GM12801 (cell line): ENCODE measurements at regions not wholly inside any gene's neighbourhood (a gene's known extent, or its start where the extent isn't known, plus 50 kb on each side); places are given as distances from the start of the nearest gene placed in this dataset.

ENCODE experiments used
- CTCF ChIP-seq: IDR thresholded peaks from one replicate; pipeline ENCODE4 v1.5.1; 2011; ENCODE audit warnings: control low read depth; ENCODE audit not compliant: insufficient read length; ENCODE audit errors: extremely low read depth

- no peak for TF ChIP-seq CTCF
Measured at GRCh38 chr15:94057305-94057704, 174.1 kb upstream of the MCTP2 start.

GRCh38 chr15:94056314-94056713, 175.0 kb upstream of the MCTP2 start:
- TF ChIP-seq CTCF, result no peak

- no peak for TF ChIP-seq CTCF
Measured at GRCh38 chr15:94053626-94054025, 177.7 kb upstream of the MCTP2 start.

GRCh38 chr15:94052711-94053110, 178.7 kb upstream of the MCTP2 start:
- TF ChIP-seq CTCF, result no peak

GRCh38 chr15:94047566-94047965, 183.8 kb upstream of the MCTP2 start:
- TF ChIP-seq CTCF, result no peak

GRCh38 chr15:94042180-94042928, 189.0 kb upstream of the MCTP2 start:
- no peak for TF ChIP-seq CTCF

GRCh38 chr15:94041746-94042145, 189.6 kb upstream of the MCTP2 start:
- no peak for TF ChIP-seq CTCF
